Suppressor macrophage treated with lipopolysaccharide for 1 hour (primary cell): ENCODE measurements at regions not wholly inside any gene's neighbourhood (a gene's known extent, or its start where the extent isn't known, plus 50 kb on each side); places are given as distances from the start of the nearest gene placed in this dataset.

ENCODE experiments used
- DNase-seq, 3 donors: peaks; one replicate each; pipeline ENCODE4 v3.0.0-alpha.2; 2020 to 2022

DNA sequence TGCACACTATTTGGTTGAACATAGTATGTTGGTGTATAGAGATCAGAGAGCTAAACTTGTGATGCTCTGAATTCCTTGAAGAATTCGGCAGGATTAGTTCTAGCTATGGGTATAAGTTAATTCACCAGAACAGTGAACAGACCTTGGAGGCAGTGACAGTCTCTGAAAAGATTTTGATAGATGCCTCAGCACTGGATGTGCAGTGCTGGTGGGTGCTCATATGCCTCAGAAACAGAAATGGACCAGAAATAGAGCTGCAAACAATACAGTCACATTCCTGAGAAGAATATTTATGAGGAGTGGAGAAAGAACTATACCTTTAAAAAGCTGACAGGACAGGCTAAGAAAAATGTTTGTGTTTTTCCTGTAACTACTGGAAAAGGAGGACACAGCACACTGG lies 747.7 kb downstream of the KCTD16 start:
- no peak for DNase-seq

DNA sequence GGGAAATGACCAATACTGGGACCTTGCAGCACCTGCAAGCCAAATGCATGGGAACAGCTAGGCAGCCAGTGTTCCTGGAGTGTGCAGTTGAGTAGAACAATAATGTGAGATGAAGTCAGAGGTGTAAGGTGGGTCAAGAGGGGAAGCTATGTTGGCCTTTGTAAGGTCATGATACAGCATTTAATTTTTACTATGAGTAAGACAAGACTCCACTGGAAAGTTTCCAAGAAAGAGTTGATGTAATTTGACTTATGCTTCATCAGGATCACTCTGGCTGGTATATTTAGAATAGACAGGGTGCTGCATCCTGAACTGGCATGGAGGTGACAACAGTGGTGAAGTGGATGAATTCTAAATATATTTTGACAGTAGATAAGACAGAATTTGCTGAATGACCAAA lies 744.8 kb downstream of the KCTD16 start:
- no peak for DNase-seq

DNA sequence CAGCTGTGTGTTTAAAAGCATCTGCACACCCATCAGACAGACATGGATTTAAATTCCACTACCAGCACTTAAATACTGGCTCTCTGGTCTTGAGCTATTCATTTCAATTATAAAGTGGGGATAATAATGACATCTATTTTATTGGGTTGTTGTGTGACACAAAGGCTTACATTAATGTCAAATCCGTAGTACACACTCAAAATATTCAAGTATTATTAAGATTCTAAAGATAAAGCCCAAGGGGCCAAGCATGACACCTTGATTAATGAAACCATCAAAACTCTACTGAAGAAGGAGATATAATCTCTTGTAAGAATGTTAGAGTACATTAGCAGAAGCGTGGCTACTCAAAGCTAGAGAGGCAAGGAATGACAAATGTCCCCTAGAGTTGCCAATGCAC lies 743.0 kb downstream of the KCTD16 start:
- DNase-seq = no peak

DNA sequence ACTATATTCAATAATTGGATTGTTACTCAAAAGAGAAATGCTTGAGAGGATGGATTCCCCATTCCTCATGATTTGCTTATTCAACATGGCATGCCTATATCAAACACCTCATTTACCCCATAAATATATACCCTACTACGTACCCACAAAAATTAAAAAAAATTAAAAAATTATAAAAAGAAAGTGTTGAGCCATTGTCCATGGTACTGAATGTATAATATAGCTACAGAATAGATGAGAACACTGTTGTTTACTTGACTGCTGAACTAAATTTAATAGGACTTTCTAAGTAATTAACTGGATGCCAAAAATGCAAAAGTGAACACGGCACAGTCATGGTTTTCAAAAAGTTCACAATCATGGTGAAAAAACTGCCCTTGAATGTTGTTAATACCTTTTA lies 725.8 kb downstream of the KCTD16 start:
- no peak for DNase-seq

DNA sequence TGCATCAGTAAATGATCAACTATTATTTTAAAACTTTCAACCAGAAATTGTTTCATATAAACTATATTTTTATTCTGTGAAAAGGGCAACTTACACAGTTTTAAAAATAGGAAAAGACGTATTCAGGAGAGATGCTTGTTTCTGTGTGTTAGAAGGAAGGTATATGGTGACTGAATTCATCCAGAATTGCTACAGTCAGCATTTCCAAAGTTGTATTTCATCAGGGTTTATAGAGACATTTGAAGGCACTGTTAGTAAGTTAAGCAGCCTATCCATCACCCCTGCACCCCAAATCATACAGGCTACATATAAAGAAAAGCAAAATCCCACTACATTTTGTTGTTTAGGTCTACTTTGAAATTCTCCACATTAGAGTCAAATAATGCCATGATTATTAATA lies 716.0 kb downstream of the KCTD16 start:
- no peak for DNase-seq

DNA sequence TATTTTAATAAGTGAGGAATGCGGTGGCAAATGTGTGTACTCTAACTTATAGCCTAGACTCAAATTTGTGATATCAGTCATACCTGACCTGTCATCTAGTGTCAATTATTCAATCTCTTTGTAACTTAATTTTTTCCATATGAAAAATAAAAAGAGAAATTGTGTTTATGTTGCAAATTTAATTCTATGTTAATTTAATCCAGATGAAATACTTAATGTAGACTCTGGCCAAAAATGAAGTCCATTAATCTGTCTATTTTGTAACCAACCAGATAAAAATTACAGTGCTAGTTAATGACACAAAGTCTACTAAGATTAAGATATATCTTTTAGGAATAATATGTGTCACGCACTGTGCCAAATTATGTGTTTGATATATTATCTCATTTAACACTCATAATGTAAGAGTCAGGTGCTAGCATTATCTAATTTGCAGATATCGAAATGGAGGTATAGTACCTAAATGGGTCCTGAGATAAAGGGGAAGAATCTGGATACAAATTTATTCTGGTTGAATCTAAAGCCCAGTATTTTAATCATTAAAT lies 712.1 kb downstream of the KCTD16 start:
- DNase-seq = no peak

DNA sequence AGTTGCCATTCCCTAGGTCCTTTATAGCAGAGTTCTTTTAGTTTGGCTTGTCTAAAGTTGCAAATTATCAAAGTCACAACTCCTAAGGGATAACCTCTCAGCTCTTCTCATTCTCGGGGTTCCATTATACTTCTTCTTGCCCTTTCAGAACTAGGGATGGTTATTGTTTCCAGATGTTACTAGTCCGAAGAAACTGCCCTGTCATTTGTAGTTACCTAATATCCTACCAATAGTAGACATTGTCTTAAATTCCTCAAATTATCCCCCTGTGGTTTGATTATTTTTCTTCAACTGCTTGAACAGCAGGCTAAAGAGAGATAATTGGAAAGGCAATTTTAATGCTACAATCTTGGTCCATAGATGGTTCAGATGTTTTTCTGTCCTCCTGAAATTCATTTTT lies 709.8 kb downstream of the KCTD16 start:
- no peak for DNase-seq

DNA sequence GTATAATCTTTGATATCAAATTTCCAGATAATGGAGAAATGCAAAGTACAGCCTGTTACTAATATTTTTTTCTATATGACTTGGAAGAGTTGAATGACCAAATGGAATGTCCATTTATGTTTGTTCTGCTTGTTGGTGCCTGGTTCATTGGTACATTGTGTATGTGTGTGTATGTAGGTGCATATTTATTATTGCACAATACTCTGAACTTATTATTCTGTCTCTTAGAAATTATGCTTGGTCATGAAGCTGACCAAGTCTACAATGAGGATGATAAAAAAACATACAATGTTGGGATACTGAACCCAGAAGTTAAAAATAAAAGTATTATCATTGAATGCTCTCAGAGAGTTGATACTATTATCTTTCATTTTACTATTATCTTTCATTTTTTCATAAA lies 706.3 kb downstream of the KCTD16 start:
- no peak for DNase-seq

DNA sequence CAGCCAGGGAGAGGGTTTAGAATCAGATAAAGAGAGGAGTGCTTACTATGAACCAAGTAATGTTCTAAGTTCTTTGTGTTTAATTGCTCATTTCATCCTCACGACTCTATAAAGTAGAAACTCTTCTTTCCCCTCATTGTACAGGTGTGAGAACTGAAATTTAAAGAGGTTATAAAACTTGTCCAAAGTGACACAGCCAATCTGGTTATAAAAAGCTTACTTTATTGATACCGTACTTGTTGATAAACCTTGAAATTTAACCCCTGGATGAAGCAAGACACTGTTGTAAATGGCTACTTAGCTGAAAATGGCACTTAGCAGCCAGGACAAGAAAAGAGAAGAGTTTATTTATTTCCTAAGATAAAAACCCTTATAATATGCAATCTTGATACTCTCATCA lies 702.4 kb downstream of the KCTD16 start:
- DNase-seq = no peak

DNA sequence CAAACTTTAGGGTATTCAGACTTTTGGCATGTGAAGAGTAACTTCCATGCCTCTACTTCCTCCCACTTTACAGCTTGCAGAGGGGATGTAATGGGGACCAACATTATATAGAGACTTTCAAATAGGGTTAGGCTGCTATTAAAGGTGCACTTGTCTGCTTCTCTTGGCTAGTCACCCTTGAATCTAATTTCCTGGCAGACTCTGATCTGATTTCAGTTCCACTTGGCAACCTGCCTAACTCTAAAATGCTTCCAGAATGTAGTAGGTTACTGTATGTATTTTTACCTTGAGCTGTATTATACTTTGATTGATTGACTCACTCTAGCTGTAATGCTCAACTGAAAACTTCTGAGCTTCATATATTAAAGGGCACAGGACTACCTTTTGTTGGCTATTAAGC lies 693.4 kb downstream of the KCTD16 start:
- DNase-seq = no peak

DNA sequence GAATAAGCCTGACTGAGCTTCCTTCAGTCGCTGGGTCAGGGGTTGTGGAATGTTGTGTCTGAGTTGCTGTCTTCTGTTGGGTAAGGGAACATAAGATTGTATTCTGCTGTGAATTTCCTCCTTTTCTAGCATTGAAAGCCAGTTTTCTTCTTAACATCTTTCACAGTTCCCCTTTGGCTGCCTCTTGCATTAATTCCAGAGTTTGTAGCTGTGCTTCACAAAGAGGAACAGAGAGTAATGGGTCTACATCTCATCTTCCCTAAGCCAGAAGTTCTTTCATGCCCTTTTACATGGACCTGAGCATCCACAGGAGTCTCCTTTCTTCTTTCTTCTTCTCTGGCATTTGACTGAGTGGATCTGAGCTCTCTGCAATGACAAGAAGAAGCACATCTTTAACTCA lies 686.8 kb downstream of the KCTD16 start:
- DNase-seq = no peak

DNA sequence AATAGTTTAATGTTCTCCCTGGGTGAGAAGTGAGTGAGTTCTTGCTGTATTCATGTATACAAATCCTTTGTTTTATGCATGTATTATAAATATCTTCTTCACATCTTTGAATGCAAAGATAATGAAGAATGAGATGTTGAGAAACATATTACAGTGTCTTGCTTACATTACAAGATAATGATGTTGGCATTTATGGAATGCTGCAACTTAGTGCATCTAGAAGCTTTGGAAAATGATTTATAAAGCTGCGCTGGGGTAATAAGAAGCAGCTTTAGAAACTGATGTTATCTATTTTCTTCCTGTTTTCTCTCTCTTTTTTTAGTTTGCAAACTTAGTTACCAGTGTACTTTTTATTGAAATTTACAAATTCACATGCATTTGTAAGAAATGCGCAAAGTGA lies 673.4 kb downstream of the KCTD16 start:
- no peak for DNase-seq

DNA sequence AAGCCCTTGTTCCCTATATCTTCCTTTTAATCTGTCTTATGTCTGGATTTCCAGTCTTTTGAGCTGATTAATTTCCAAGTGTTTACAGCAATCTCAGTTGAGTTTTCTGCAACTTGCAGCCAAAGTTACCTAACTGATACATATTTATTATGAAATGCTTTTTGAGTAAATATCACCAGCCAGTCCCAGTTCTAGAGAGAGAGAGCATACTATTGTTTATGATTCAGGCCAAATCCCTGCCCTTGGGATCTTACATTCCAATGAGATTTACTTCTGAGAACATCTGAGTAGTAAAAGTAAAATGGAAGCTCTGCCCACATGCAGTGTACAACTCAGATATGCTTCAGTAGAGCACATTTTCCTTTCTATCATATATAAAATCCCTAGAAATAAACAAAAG lies 661.7 kb downstream of the KCTD16 start:
- no peak for DNase-seq

DNA sequence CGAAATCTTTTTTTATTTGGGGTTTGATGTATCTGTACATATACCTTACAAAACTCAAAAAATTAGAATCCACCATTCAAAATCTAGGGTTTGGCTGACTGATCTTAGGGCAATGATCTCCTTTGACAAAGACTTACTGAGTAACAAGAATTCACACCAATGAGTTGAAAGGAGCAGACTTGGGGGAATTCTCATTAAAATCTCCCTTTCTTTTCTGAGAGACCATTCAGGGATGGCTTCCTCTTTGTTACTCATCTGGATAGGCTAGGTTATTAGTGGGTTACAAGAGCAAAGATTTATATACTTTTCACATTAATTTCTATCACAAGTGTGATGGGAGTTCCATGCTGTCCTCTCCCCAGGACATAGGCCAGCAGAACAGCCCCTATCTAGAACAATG lies 661.0 kb downstream of the KCTD16 start:
- no peak for DNase-seq

DNA sequence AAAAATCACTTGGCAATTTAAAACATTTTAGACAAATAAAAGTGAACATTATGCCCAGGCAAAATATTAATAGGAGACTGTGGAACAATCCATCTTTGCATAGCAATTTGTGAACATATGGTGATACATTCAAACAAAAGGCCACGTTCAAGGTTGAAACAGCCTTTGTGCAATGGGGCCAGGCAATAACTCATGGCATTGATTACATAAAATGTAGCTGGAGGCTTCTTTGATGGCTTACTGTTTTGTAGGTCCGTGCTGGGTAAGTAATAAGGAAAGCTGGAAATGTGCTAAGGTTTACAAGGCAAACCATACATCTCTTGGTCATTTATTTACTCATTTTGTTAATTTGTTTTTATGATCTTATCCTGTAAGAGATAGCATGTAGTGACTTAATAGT lies 651.8 kb downstream of the KCTD16 start:
- DNase-seq = no peak

DNA sequence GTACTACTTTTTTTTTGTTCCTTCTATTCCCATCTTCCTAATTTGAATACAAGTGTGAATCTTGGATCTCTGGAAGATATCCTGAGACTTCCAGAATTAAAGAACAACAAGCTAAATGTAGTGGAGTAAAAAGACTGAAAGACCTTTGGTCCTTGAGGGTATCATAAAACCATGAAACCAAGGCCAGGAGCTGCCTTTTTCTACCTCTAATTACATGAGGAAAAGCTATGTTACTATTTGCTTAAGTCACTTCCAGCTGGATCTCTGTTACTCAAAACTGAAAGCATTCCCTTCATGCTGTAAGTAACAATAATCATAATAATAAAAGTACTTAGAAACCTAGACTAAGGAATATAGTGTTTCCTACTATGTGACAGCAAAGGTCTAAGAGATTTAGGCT lies 649.6 kb downstream of the KCTD16 start:
- no peak for DNase-seq

DNA sequence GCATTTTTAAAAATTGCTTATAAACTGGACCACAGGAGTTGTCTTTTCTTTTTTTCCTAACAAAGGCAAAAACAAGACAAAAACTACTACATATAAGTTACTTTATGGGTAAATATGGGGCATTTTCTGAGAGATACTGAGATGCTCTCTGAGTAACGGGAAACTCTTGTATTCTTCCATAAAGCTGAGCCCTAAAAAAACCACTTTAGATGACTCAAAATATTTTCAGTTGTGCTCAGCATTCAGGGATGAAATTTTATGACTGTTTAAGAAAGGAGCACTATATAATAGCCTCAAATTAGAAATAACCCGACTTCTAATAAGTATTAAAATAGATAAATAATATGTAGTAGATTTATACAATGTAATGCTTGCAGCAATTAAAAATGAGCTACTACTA lies 644.5 kb downstream of the KCTD16 start:
- DNase-seq = no peak

DNA sequence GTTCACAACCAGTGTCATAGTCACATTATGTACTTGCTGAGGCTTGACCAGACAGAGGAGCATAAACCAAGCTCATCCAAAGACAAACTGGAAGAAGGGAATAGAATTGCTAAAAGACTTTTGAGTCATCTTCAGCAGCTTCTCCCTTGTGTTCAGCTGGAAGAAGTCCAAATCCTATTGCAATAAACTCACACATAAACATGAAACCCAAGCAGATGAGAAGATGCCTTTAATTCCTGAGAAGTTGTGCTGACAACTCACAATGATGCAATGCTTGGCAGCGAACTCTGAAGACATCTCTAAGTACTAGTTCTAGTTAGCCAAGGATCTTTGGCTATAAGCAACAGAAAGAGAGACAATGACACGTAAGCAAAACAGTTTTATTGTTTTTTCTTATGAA lies 642.1 kb downstream of the KCTD16 start:
- no peak for DNase-seq

DNA sequence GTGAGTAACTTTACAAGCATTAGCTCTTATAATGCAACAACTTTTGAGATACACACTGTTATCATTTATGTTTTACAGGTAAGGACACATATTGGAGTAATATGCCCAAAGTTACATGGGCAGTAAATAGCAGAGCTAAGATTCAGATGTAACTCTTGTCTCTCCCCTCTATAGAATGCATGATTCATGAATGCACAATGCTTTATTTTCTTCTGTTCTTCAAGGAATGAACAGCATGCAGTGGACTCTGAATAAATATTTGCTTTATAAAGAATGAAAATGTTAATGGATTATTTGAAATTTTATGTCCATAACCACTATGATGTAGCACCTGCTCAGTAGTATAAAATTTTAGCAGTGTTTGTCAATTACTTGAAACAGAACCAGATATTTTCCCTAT lies 629.5 kb downstream of the KCTD16 start:
- DNase-seq = no peak

DNA sequence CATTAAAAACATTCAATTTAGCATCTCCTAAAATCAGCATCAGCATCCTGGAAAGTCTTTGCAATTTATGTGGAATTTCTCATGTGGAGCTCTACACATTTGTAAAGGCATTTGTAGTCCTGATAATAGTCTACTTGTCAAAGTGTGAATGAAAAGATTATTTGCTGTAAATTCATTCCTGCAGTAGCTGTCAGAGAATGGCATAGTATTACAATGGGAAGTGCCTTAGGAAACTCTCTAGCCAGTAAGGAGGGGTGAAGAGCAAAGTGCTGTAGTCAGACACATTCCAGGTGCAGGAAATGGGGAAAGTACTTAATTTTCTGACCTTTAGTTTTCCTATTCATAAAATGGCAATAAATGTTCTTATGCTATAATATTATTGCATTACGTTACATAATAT lies 627.9 kb downstream of the KCTD16 start:
- DNase-seq = no peak

DNA sequence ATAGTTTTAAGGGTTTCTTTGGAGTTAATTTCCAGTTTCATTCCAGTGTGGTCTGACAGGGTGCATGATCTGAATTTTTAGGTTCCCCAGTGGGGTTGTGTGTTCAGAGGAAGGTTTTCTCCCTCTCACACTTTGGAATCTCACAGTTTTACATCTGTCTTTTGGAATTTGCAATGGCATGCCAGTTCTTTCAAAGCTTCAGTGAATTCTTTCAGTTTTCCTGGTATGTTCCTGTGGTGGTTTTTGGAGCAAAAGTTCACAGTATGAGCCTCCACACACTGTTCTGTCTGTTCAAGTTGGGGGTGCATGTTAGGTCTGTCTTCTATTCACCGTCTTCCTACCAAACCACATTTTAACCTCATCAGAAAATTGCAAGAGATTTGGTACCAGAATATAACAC lies 624.2 kb downstream of the KCTD16 start:
- no peak for DNase-seq

DNA sequence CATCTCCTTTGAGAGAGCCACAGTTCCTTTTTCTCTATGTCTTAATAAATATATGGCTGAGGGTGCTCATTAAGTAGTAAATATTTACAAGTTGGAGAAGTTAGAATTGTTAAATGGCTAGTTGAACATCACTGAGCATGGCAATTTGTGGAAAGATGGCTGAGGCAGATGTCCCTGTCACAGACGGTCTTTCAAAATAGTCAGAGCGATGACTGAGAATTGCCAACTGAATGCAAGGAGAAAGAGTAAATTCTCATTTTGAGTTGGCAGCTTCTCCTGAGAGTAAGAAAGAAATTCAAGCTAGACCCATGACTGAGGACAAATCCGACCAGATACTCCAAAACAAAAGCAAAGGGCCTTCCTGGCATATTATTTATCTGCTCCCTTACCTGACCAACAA lies 617.9 kb downstream of the KCTD16 start:
- DNase-seq = no peak

DNA sequence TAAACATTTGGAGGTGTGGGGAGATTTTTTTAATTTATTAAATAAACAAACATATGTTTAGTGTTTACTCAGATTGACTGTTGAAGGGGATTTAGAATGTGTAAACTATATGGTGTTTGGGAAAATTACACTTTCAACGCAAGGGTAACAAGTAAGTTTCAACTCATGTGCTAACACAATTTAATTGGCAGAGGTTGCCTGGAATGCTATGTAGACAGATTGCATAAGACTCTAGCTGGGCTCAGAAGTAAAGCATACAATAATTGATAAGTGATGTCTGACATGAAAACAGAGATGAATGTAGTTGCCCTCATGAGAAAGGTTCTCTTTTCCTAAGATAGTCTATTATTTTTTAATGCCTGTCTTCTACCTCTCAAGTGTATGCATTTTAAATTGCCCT lies 617.4 kb downstream of the KCTD16 start:
- no peak for DNase-seq

DNA sequence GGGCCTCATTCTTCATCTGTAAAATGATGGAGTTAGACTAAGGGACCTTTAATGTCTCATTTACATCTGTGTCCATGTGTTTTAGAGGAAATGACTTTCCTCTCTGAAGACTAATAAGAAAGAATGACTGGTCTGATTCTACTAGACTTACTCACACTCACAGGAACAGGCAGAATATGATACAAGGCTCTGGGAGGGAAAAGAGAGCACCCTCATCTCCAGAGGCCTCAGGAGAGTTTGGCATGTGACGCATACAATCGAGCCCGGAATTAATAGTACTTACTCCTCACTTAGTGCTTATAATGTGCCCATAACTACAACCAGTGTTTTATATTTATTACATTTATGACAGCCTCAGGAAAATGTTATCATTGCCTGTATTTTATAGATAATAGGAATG lies 608.7 kb downstream of the KCTD16 start:
- no peak for DNase-seq

DNA sequence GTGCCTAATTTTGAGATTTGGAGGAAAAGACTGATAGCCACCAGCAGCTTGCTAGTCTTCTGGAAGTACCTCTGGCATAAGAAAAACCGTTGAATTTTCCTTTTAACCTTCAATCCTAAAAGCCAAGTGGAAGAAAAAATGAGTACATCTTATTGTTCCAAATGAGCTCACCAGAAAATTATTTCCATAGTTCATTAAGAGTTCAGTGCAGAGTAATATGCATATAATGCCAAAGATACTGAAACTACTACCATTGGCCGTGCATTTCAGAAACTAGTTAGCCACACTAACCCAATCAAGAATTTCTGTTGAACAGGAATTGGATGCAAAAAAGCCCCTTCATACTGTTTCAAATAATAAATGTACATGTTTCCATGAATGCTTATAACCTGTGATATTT lies 607.9 kb downstream of the KCTD16 start:
- no peak for DNase-seq

DNA sequence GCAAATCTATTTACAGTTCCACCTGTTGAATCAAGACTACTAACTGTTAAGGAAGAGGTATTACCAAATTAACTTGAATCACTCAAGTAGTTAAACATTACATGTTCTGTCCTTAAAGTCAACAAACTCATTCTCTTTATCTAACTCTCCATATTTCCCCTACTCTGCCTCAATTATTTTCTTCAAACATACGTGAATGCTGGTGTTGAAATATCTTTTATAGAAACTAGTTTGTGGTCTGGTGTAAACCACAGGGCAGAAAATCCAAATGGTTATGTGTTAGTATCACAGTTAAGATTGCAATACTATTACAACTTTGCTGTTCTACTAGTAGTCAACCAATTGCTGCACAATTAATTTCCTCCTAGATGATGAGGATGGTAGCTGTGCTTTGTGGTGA lies 603.5 kb downstream of the KCTD16 start:
- no peak for DNase-seq
